OCI-LY7 (cell line): ENCODE measurements at regions not wholly inside any gene's neighbourhood (a gene's known extent, or its start where the extent isn't known, plus 50 kb on each side); places are given as distances from the start of the nearest gene placed in this dataset.

Source experiments
- BruUV-seq: library from RNA; stranded (reverse); fragments of 400-500 nt; replicated peaks from 2 replicates; lab custom pipeline; 2021; lab: Mats Ljungman, UMichigan
- CTCF ChIA-PET: fragments of 300-600 bp; sonication (Branson Sonifier 250); formaldehyde crosslinking; loops from one replicate; lab custom pipeline; 2022; ENCODE audit warnings: antibody characterized with exemption; ENCODE audit not compliant: unreplicated experiment; lab: Charles Lee
- POLR2A ChIA-PET: fragments of 300-600 bp; sonication (Branson Sonifier 250); formaldehyde crosslinking; loops from one replicate; lab custom pipeline; 2022; ENCODE audit warnings: antibody characterized with exemption; lab: Charles Lee
- DNase-seq: peaks from one replicate; pipeline ENCODE4 v3.0.0-alpha.2; 2015; ENCODE audit warnings: low spot score
- H2AFZ ChIP-seq: fragments of 200-600 bp; sonication (generic), shearing (Covaris generic); 2 replicates; pipeline ENCODE4 v1.6.1; 2014; ENCODE audit warnings: mild to moderate bottlenecking, antibody characterized with exemption, low read length, moderate library complexity
- H3K27ac ChIP-seq: fragments of 200-600 bp; sonication (generic); 2 replicates; pipeline ENCODE4 v1.5.1; 2014; ENCODE audit warnings: mixed run types, low read depth, mild to moderate bottlenecking, moderate library complexity, low read length, inconsistent platforms; ENCODE audit not compliant: poor library complexity, severe bottlenecking
- H3K36me3 ChIP-seq: fragments of 200-600 bp; sonication (generic); 2 replicates; pipeline ENCODE4 v1.6.1; 2014; ENCODE audit warnings: mild to moderate bottlenecking, antibody characterized with exemption, low read length, moderate library complexity, mixed read lengths; ENCODE audit not compliant: insufficient read depth
- H3K4me1 ChIP-seq: fragments of 200-600 bp; sonication (generic); 2 replicates; pipeline ENCODE4 v1.5.1; 2014; ENCODE audit warnings: mild to moderate bottlenecking, low read length; ENCODE audit not compliant: insufficient read depth, poor library complexity, severe bottlenecking
- H3K4me2 ChIP-seq: fragments of 200-600 bp; sonication (generic); 2 replicates; pipeline ENCODE4 v1.6.1; 2014; ENCODE audit warnings: mild to moderate bottlenecking, low read length
- H3K4me3 ChIP-seq: fragments of 200-600 bp; sonication (generic); 2 replicates; pipeline ENCODE4 v1.5.1; 2014; ENCODE audit warnings: mild to moderate bottlenecking, low read depth, low read length; ENCODE audit not compliant: poor library complexity, severe bottlenecking
- H3K79me2 ChIP-seq: fragments of 200-600 bp; sonication (generic); 2 replicates; pipeline ENCODE4 v1.6.1; 2016; ENCODE audit warnings: low read depth, mild to moderate bottlenecking, low read length, moderate library complexity, mixed read lengths; ENCODE audit not compliant: insufficient read depth
- H3K9me2 ChIP-seq: fragments of 200-600 bp; sonication (generic); 2 replicates; pipeline ENCODE4 v1.6.1; 2016; ENCODE audit warnings: mild to moderate bottlenecking, low read length, mixed read lengths; ENCODE audit not compliant: insufficient read depth
- H3K9me3 ChIP-seq: fragments of 200-600 bp; sonication (generic); 2 replicates; pipeline ENCODE4 v1.6.1; 2014; ENCODE audit warnings: mild to moderate bottlenecking, mixed run types, low read length, mixed read lengths
- H4K20me1 ChIP-seq: fragments of 200-600 bp; sonication (generic); 2 replicates; pipeline ENCODE4 v1.6.1; 2014; ENCODE audit warnings: mild to moderate bottlenecking, antibody characterized with exemption, low read length, moderate library complexity, mixed read lengths; ENCODE audit not compliant: insufficient read depth
- CTCF ChIP-seq: fragments of 200-600 bp; sonication (generic); conservative IDR thresholded peaks from 2 replicates; pipeline ENCODE4 v1.5.1; 2014; ENCODE audit warnings: mild to moderate bottlenecking, antibody characterized with exemption, low read length, moderate library complexity, mixed read lengths
- EZH2phosphoT487 ChIP-seq: fragments of 200-600 bp; sonication (generic); IDR thresholded peaks from 2 replicates; pipeline ENCODE4 v1.6.1; 2018; ENCODE audit warnings: low read depth, borderline replicate concordance, mild to moderate bottlenecking, mixed run types, antibody characterized with exemption, low read length, moderate library complexity, mixed read lengths
- intact Hi-C: fragments of 100-400 bp; cut with micrococcal nuclease; formaldehyde crosslinking; loops from one replicate; pipeline ENCODE4 v1.10.0; 2022; ENCODE audit not compliant: unreplicated experiment

GRCh38 chr1:212205006-212205405 is 80.2 kb upstream of the PPP2R5A start:
- BruUV-seq = no TSS peak
- H3K79me2 ChIP-seq = no peaks in the 10 kb centered on the region
- no peaks in the 10 kb centered on the region for H3K9me2 ChIP-seq
- no peak overlapping the region for H3K27ac ChIP-seq
- POLR2A ChIA-PET = interaction anchor here (0.6 kb wide), 1 partner anchor 211 kb away, joined by 4 read pairs; no protein-coding TSS in a partner anchor
- intact Hi-C loops = no loop called here
- no peak overlapping the region for H3K4me3 ChIP-seq
- H4K20me1 ChIP-seq = no peaks in the 10 kb centered on the region
- TF ChIP-seq EZH2phosphoT487 (no peak), CTCF (no peak)
- H3K36me3 ChIP-seq = no peaks in the 10 kb centered on the region
- no peak overlapping the region for H2AFZ ChIP-seq
- CTCF ChIA-PET = no interaction called here
- no peaks in the 10 kb centered on the region for H3K4me1 ChIP-seq
- H3K4me2 ChIP-seq = no peak overlapping the region
- no peak for DNase-seq
- no peaks in the 10 kb centered on the region for H3K9me3 ChIP-seq

DNA sequence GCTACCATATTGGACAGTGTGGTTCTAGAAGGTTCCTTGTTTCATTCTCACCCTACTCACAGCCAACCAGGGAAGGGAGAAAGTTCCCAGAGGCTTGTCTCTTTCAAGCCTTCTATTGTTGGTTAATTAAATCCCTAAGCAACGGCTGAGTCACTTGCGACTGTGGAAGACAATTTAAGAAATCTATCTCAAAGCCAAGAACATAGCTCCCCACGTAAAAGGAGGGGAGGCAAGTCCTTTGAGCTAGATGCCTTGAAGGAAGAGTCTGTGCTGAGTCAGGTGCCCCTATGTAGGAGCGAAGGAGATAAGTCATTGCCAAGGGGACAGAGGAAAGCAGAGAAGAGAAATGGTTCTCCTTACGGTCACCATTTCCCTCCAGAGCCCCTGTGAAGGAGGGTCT is 79.4 kb upstream of the PPP2R5A start:
- POLR2A ChIA-PET = no interaction called here
- no peaks in the 10 kb centered on the region for H3K4me1 ChIP-seq
- intact Hi-C loops = no loop called here

More for the DNA sequence above, 79.4 kb upstream of the PPP2R5A start:
- Histone ChIP-seq H3K9me3 (no peaks in the 10 kb centered on the region), H2AFZ (no peak overlapping the region), H3K9me2 (no peaks in the 10 kb centered on the region), H3K36me3 (no peaks in the 10 kb centered on the region), H4K20me1 (no peaks in the 10 kb centered on the region), H3K79me2 (no peaks in the 10 kb centered on the region), H3K27ac (no peak overlapping the region), H3K4me3 (no peak overlapping the region), H3K4me2 (no peak overlapping the region)
- DNase-seq = no peak
- TF ChIP-seq CTCF = no peak
- no peak for TF ChIP-seq EZH2phosphoT487
- CTCF ChIA-PET = no interaction called here
- BruUV-seq = no TSS peak
